ENCODE measurements at regions not wholly inside any gene's neighbourhood (a gene's known extent, or its start where the extent isn't known, plus 50 kb on each side); places are given as distances from the start of the nearest gene placed in this dataset.
"Not testable (repeated sequence)": the region's sequence is repeated elsewhere in the genome, so short reads cannot be mapped to it uniquely, and the experiment has no call there.

DNA sequence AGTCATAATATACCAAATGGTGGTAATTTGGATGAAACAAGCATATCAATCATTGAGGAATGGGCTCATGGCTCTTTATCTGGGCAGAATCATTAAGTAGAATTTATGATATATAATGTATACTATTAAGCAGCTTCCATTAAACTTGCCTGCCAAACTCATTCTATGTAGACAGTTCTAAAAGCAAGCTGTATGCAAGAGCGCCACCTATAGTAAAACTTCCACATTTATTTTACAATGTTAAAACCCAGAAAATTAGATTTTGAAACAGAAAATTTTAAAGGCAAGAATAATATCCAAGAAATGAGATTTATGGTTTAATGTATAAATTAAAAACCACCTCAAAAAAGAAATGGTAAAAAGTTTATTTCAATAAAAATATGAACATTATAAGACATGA, 161.5 kb downstream of the MZT1 start:
- DNase-seq (ENCODE audit: low read depth) = no peak
- no peak overlapping the region for H3K4me3 ChIP-seq (ENCODE audit: low read depth, low read length)
- TF ChIP-seq, protein P1, sequence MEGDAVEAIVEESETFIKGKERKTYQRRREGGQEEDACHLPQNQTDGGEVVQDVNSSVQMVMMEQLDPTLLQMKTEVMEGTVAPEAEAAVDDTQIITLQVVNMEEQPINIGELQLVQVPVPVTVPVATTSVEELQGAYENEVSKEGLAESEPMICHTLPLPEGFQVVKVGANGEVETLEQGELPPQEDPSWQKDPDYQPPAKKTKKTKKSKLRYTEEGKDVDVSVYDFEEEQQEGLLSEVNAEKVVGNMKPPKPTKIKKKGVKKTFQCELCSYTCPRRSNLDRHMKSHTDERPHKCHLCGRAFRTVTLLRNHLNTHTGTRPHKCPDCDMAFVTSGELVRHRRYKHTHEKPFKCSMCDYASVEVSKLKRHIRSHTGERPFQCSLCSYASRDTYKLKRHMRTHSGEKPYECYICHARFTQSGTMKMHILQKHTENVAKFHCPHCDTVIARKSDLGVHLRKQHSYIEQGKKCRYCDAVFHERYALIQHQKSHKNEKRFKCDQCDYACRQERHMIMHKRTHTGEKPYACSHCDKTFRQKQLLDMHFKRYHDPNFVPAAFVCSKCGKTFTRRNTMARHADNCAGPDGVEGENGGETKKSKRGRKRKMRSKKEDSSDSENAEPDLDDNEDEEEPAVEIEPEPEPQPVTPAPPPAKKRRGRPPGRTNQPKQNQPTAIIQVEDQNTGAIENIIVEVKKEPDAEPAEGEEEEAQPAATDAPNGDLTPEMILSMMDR (IDR thresholded peaks at IDR 0.05; ENCODE audit: low read depth, low read length, missing control alignments) = peak; percentile 38

DNA sequence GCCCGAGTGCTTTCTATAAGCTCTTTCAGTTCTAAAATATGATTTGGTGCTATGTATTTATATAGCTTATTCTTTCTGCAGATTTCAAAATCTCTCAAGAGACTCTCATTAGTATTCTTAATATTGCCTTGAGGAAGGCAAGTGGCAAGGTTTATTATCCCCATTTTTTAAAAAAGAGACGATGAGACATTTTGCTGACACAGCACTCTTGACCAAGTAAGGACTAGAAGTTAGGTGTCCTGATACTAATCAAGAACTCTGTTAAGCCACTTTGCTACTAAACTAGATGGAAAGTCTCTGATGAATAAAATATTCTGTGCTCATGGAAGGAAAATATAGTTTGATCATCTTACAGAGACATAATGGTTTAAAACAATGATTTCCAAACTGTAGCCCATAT, 164.7 kb downstream of the MZT1 start:
- no peak overlapping the region for H3K4me3 ChIP-seq (ENCODE audit: low read depth, low read length)
- no peak for DNase-seq (ENCODE audit: low read depth)
- TF ChIP-seq, protein P1 (IDR thresholded peaks at IDR 0.05; ENCODE audit: low read depth, low read length, missing control alignments) = no peak

DNA sequence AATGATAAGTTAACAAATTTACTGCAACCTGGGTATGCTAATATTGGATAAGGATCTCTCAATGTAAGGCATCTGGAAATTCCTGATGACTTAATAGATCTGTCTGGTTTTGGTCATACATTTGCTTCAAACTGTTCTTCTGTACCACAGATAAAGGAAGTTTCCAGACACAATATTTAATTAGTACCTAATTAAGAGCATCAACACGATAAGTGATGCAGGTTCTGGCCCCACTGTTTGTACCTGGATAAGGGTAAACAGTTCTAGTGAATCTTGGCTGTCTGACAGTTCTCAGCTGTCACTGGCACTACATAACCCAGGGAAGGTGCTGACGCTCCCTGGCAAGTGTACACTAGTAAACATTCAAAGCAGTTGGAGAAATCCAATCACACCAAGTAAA, 165.6 kb downstream of the MZT1 start:
- DNase-seq (ENCODE audit: low read depth) = no peak
- TF ChIP-seq, protein P1 (IDR thresholded peaks at IDR 0.05; ENCODE audit: low read depth, low read length, missing control alignments) = no peak
- no peak overlapping the region for H3K4me3 ChIP-seq (ENCODE audit: low read depth, low read length)

DNA sequence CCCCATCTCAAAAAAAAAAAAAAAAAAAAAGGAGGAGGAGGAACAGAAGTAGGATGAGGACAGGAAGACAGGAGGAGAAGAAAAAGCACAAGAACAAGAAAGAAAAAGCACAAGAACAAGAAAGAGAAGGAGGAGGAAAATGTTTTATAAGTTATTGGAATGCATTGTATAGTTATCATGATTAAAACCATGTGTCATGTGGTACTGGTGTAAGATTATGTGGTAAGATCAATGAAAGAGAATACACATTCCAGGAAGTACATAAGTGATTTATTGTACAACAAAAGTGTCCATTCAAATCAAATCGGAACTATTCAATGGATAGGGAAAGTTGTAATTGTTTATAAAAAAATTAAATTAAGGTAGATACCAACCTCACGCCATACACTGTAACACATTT, 167.7 kb downstream of the MZT1 start:
- TF ChIP-seq, protein P1 (IDR thresholded peaks at IDR 0.05; ENCODE audit: low read depth, low read length, missing control alignments) = no peak
- DNase-seq (ENCODE audit: low read depth) = no peak
- H3K4me3 ChIP-seq (ENCODE audit: low read depth, low read length) = no peak overlapping the region

DNA sequence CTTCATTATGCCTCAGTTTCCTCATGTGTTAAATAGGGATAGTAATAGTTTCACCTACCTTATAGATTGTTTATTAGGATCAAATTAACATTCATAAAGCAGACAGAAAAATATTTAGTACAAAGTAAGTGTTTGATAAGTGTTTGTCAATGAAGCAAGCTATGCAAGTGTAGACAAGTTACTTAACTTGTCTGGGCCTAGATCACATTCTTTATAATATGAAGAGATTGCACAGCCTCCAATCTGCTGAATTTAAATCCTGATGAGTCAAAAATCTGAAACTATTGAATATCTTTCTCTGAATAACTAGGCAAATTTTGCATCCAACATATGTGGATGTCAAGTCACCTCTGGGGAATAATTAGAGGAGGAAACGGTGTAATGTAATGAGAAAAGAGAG, 170.5 kb downstream of the MZT1 start:
- DNase-seq (ENCODE audit: low read depth) = no peak
- TF ChIP-seq, protein P1 (IDR thresholded peaks at IDR 0.05; ENCODE audit: low read depth, low read length, missing control alignments) = no peak
- H3K4me3 ChIP-seq (ENCODE audit: low read depth, low read length) = no peak overlapping the region

DNA sequence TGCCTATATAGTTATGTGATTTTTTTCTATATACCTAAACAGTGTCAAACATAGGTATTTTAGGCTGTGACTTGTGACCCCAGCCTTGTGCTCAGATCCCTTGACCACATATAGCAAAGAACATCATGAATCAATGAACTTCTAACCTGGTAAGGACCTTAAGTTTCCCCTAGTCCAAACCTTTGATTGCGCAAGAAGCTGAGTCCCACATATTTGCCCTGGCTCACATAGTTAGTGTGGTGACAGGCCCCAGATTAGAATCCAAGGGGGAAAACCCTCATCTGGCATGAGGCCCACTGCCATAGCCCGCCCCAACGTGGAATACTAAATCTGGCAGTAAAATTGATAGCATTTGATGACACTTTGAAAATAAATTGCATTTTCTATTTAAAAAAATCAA, 171.8 kb downstream of the MZT1 start:
- TF ChIP-seq, protein P1 (IDR thresholded peaks at IDR 0.05; ENCODE audit: low read depth, low read length, missing control alignments) = no peak
- no peak overlapping the region for H3K4me3 ChIP-seq (ENCODE audit: low read depth, low read length)
- no peak for DNase-seq (ENCODE audit: low read depth)

DNA sequence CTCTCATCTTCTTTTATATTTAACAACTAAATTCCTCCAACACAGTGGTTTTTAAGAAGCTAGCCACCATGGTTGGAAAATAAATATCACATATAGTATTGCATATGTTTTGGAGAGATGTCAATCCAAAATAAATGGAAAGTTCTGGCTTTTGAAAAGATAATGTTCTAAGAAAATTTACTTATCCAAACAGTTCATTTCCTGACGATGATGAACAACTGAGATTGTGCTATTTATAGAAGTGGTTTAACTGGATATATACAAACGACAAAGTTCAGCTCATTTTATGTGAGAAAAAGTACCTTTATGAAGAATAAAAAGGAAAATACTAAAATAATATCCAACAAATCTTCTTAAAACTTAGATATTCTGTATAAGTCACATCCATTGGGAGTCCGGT, 174.7 kb downstream of the MZT1 start:
- no peak overlapping the region for H3K4me3 ChIP-seq (ENCODE audit: low read depth, low read length)
- no peak for DNase-seq (ENCODE audit: low read depth)
- TF ChIP-seq, protein P1 (IDR thresholded peaks at IDR 0.05; ENCODE audit: low read depth, low read length, missing control alignments) = no peak

DNA sequence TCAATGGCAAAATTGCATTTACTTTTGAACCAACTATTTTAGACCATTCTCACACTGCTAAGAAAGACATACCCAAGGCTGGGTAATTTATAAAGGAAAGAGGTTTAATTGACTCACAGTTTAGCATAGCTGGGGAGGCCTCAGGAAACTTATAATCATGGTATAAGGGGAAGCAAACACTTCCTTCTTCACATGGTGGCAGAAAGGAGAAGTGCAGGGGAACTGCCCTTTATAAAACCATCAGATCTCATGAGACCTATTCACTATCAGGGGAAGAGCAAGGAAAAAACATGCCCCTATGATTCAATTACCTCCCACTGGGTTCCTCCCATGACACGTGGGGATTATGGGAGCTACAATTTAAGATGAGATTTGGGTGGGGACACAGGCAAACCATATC, 181.5 kb downstream of the MZT1 start:
- DNase-seq (ENCODE audit: low read depth) = not testable (repeated sequence)

More for the DNA sequence above, 181.5 kb downstream of the MZT1 start:
- H3K4me3 ChIP-seq (ENCODE audit: low read depth, low read length) = not testable (repeated sequence)
